ENCODE measurements at regions not wholly inside any gene's neighbourhood (a gene's known extent, or its start where the extent isn't known, plus 50 kb on each side); places are given as distances from the start of the nearest gene placed in this dataset.
"Not testable (repeated sequence)": the region's sequence is repeated elsewhere in the genome, so short reads cannot be mapped to it uniquely, and the experiment has no call there.

DNA sequence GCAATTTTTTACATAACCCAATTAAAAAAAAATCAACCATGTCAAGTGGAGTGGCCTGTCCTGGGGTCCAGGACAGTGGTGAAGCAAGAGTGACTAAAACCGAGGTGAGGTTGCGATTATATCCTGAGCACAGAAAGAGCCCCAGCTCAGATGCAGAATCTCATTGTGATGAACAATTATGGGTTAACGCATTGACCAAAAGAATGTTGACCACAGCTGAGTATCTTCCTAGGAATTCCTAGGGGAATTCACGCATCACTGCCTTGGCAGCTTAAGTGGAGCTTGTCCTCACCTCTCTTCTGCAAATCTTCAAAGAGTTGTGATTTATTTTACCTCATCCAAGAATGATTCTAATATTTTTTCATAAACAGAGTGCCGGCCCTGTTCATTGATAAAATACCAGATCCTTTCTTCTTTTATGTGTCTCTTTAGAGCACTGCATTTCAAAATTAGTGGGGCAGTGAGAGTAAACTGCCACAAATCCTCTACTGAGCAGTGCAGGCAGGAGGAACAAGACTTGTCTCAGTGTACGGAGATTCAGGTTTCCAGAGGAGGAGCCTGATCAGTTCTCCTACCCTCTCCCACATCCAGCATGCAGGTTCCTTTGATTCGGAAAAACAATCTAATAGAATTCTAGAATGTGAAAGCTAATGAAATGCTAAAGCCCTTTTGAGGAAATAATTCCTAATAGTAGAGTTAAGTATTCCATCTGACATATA is 60.1 kb upstream of the ZNF184 start:
- peaks cover 26% of the 10 kb centered on the region for H3K27me3 Mint-ChIP-seq
- H3K4me3 Mint-ChIP-seq: no peak overlapping the region

GRCh38 chr6:27531772-27532459 is 59.0 kb upstream of the ZNF184 start:
- no peaks in the 10 kb centered on the region for H3K36me3 Mint-ChIP-seq
- no peak overlapping the region for H3K27ac Mint-ChIP-seq
- no peak for DNase-seq (ENCODE audit: extremely low spot score, unreplicated experiment)
- H3K27me3 Mint-ChIP-seq: peaks cover 22% of the 10 kb centered on the region
- H3K4me1 Mint-ChIP-seq (ENCODE audit: unreplicated experiment): no peaks in the 10 kb centered on the region
- TF ChIP-seq, protein P1, sequence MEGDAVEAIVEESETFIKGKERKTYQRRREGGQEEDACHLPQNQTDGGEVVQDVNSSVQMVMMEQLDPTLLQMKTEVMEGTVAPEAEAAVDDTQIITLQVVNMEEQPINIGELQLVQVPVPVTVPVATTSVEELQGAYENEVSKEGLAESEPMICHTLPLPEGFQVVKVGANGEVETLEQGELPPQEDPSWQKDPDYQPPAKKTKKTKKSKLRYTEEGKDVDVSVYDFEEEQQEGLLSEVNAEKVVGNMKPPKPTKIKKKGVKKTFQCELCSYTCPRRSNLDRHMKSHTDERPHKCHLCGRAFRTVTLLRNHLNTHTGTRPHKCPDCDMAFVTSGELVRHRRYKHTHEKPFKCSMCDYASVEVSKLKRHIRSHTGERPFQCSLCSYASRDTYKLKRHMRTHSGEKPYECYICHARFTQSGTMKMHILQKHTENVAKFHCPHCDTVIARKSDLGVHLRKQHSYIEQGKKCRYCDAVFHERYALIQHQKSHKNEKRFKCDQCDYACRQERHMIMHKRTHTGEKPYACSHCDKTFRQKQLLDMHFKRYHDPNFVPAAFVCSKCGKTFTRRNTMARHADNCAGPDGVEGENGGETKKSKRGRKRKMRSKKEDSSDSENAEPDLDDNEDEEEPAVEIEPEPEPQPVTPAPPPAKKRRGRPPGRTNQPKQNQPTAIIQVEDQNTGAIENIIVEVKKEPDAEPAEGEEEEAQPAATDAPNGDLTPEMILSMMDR (conservative IDR thresholded peaks at IDR 0.05): no peak
- no peaks in the 10 kb centered on the region for H3K9me3 Mint-ChIP-seq
- H3K4me3 Mint-ChIP-seq: no peak overlapping the region

More for the DNA sequence above, 60.1 kb upstream of the ZNF184 start:
- no peak for DNase-seq (ENCODE audit: extremely low spot score, unreplicated experiment)
- Mint-ChIP-seq H3K27ac (no peak overlapping the region), H3K36me3 (no peaks in the 10 kb centered on the region), H3K9me3 (no peaks in the 10 kb centered on the region), H3K4me1 (ENCODE audit: unreplicated experiment) (no peaks in the 10 kb centered on the region)
- TF ChIP-seq, protein P1 (conservative IDR thresholded peaks at IDR 0.05): no peak

GRCh38 chr6:27529796-27530195 is 56.9 kb upstream of the ZNF184 start:
- H3K27ac Mint-ChIP-seq; H3K9me3 Mint-ChIP-seq; H3K4me3 Mint-ChIP-seq; H3K4me1 Mint-ChIP-seq (ENCODE audit: unreplicated experiment); DNase-seq (ENCODE audit: extremely low spot score, unreplicated experiment); H3K36me3 Mint-ChIP-seq: not testable (repeated sequence)
- H3K27me3 Mint-ChIP-seq: peaks cover 22% of the 10 kb centered on the region

DNA sequence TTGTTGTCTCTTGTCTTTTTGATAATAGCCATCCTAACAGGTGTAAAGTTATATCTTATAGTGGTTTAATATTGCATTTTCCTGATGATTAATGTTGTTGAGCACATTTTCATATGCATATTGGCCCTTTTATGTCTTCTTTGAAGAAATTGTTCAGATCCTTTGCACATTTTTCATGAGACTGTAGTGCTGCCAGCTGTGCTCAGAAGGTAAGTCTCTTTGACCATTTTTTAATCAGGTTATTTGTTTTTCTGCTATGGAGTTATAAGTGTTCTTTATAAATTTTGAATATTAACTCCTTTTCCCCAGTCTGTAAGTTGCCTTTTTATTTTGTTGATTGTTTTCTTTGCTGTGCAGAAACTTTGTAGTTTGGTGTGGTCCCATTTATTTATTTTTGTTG is 55.8 kb upstream of the ZNF184 start:
- Mint-ChIP-seq H3K9me3 (no peaks in the 10 kb centered on the region), H3K27ac (no peak overlapping the region), H3K27me3 (peaks cover 18% of the 10 kb centered on the region), H3K4me3 (no peak overlapping the region), H3K36me3 (no peaks in the 10 kb centered on the region), H3K4me1 (ENCODE audit: unreplicated experiment) (no peaks in the 10 kb centered on the region)
- no peak for DNase-seq (ENCODE audit: extremely low spot score, unreplicated experiment)
- TF ChIP-seq, protein P1 (conservative IDR thresholded peaks at IDR 0.05): no peak

Data from type B pancreatic cell (in vitro differentiated cells).